HFF-Myc (cell line): ENCODE measurements at regions not wholly inside any gene's neighbourhood (a gene's known extent, or its start where the extent isn't known, plus 50 kb on each side); places are given as distances from the start of the nearest gene placed in this dataset.
A peak's percentile ranks its signal among the peaks of the same experiment; 100 is the strongest.

Experiments
- DNase-seq: peaks from one replicate; pipeline ENCODE4 v3.0.0-alpha.2; 2011; ENCODE audit warnings: low read depth; ENCODE audit errors: extremely low read depth
- H3K4me3 ChIP-seq: replicated peaks from 2 replicates; pipeline ENCODE4 v1.5.1; 2011; ENCODE audit warnings: low read depth, mild to moderate bottlenecking, control low read depth, low read length
- TF ChIP-seq, protein P1 (sequence below): IDR thresholded peaks from 2 replicates; pipeline ENCODE4 v1.5.1; 2012; ENCODE audit warnings: mild to moderate bottlenecking, low read depth, low read length, control low read depth; ENCODE audit errors: missing control alignments

DNA sequence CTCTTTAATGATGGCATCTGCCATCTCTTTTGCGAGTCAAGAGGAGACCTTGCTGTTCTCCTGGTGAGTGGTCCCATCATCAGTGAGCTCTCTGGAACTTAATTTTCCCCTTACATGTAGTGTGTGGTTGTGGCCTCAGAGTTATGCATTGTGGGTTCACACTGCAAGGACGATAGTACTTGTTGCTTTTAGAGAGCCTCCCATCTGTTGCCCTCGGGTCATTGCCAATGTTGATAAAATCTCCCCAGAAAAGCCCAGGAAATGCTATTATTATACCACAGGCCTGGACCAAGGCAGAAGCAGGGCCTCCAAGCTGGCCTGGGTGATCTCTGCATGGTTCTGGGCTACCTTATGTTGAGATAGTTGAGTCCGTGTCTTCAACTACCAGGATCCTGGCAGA is 241.6 kb downstream of the BMP7 start:
- DNase-seq, result no peak
- TF ChIP-seq, protein P1, sequence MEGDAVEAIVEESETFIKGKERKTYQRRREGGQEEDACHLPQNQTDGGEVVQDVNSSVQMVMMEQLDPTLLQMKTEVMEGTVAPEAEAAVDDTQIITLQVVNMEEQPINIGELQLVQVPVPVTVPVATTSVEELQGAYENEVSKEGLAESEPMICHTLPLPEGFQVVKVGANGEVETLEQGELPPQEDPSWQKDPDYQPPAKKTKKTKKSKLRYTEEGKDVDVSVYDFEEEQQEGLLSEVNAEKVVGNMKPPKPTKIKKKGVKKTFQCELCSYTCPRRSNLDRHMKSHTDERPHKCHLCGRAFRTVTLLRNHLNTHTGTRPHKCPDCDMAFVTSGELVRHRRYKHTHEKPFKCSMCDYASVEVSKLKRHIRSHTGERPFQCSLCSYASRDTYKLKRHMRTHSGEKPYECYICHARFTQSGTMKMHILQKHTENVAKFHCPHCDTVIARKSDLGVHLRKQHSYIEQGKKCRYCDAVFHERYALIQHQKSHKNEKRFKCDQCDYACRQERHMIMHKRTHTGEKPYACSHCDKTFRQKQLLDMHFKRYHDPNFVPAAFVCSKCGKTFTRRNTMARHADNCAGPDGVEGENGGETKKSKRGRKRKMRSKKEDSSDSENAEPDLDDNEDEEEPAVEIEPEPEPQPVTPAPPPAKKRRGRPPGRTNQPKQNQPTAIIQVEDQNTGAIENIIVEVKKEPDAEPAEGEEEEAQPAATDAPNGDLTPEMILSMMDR, result no peak
- no peak overlapping the region for H3K4me3 ChIP-seq

DNA sequence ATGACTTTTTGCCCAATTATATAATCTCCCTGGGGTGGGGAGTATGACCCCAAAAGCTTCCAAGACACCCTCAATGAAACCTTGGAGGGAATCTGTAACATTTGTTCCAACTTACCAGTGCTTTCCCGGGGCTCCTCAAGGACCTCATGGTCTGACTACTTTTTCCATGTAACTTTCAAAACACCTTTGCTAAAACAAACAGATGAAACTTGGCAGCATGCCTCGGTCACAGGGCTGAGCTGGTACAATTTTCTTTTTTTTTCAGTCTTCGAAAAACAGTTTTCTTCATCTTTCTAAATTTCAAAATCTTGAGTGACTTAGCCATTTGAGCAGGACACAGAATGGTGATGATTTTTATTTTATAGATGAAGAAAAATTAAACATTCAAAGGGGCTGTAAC is 241.2 kb downstream of the BMP7 start:
- no peak overlapping the region for H3K4me3 ChIP-seq
- TF ChIP-seq, protein P1, result no peak
- no peak for DNase-seq

DNA sequence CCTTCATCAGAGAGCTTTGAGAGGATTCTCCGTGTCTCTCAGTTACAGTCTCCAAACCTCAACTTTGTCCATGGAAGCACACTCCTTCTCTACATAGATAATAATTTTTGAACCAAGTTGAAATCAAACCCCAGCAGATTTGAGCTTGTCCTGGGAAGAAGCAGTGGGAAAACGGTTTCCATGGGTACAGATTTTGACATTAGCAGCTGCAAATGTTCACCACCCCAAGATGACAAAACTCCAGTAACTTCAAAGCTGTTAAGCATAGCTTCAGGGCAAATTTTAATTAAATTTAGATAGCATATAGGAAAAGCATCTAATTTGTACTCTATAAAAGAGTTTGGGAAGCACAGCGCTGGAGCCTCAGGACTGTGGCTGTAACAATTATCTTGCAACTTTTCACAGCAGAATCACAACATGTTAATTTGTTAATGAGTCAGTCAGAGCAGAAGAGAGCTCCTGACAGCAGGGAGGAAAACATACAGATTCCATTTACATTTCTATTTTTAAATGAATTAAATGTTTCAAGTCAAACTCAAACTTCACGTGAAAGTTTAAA is 240.7 kb downstream of the BMP7 start:
- TF ChIP-seq, protein P1, result no peak
- H3K4me3 ChIP-seq, result no peak overlapping the region
- DNase-seq, result no peak

DNA sequence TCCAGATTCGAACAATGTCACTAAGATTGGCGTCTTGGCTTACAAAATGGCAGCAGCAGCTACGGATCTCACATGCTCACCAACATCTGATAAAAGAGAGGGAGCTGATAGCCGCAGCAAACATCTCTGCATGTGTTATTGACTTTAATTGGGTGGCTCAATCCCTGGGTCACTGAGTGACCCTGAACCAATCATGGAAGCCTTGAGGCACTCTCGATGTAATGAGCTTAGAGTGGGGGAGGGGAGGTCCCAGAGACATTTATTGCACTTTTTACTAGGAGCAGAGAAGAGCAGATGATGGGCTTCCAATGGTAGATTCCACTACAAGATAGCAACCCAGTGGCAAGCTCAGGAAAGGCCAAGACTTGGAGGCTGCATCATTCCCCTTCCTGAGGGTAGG is 238.7 kb downstream of the BMP7 start:
- no peak overlapping the region for H3K4me3 ChIP-seq
- TF ChIP-seq, protein P1, result no peak
- DNase-seq, result no peak

DNA sequence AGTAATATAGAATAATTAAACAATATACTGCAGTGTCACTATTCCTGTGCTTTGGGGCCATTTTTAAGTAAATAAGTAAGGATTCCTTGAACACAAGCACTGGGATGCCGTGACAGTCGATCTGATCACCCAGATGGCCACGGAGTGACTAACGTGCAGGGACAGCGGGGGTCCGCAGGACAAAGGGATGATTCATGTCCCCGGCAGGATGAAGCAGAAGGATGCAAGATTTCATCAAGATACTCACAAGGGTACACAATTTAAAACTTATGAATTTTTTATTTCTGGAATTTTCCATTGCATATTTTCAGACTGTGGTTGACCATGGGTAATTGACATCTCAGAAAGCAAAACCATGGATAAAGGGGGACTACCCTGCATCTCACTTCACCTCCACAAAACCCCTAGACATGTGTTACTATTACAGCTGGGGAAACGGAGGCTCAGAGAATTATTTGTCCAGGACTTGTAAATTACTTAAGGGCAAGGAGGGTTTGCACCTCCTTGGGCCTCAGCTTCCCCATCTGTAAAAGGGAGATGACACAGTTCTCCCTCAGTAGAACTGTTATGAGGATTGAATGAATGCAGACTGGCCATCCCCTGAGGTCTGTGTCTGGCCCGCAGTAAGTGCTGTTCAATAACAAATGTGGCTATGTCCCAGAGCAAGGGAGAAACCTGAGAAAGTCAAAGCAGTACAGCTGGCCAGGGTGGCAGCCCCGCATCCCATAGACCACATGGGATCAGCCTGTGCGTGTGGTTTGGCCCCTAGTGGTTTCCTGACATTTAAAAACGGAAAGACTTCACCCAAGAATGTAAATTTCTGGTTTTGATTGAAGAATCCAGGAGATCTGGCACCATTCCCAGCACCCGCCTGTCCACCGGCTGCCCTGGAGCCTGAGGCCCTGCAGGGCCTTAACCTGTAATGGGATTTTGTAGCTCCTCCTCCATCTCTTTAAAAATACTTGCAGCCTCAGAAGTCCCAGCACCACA is 235.5 kb downstream of the BMP7 start:
- peak; percentile 83 for DNase-seq
- no peak overlapping the region for H3K4me3 ChIP-seq
- TF ChIP-seq, protein P1, result no peak

DNA sequence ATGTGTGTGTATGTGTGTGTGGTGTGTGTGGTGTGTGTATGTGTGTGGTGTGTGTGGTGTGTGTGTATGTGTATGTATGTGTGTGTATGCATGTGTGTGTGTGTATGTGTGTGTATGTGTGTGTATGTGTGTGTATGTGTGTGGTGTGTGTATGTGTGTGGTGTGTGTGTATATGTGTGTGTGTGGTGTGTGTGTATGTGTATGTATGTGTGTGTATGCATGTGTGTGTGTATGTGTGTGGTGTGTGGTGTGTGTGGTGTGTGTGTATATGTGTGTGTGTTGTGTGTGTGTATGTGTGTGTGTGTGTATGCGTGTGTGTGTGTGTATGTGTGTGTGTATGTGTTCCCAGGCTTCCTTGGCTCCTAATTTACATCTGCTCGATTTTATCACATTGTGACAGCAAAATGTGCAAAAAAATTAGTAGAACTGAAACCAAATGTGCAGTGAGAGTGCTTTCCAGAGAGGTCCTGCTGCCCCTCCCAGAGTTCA is 234.5 kb downstream of the BMP7 start:
- no peak for DNase-seq
- TF ChIP-seq, protein P1, result no peak
- no peak overlapping the region for H3K4me3 ChIP-seq
